Fibroblast of lung (primary cell): ENCODE measurements at regions not wholly inside any gene's neighbourhood (a gene's known extent, or its start where the extent isn't known, plus 50 kb on each side); places are given as distances from the start of the nearest gene placed in this dataset.

ENCODE experiments used
- DNase-seq, 2 donors: peaks; one replicate each; pipeline versions ENCODE4 v3.0.0 to v3.0.0-alpha.2; 2010; ENCODE audit warnings: low read depth in 2 of 2
- H2AFZ ChIP-seq: 2 replicates; pipeline ENCODE4 v1.5.1; 2012; ENCODE audit warnings: low read length, control low read depth, inconsistent platforms
- H3K27ac ChIP-seq: 2 replicates; pipeline ENCODE4 v1.5.1; 2011; ENCODE audit warnings: low read length, control low read depth; ENCODE audit not compliant: insufficient read depth
- H3K27me3 ChIP-seq: 2 replicates; pipeline ENCODE4 v1.5.1; 2011; ENCODE audit warnings: mild to moderate bottlenecking, low read length; ENCODE audit not compliant: control insufficient read depth, insufficient read depth
- H3K36me3 ChIP-seq: 2 replicates; pipeline ENCODE4 v1.5.1; 2011; ENCODE audit warnings: low read length; ENCODE audit not compliant: control insufficient read depth, insufficient read depth
- H3K4me1 ChIP-seq: 2 replicates; pipeline ENCODE4 v1.5.1; 2011; ENCODE audit warnings: low read length; ENCODE audit not compliant: control insufficient read depth, insufficient read depth; ENCODE audit errors: extremely low read depth
- H3K4me2 ChIP-seq: 2 replicates; pipeline ENCODE4 v1.5.1; 2011; ENCODE audit warnings: low read length, control low read depth; ENCODE audit not compliant: insufficient read depth; ENCODE audit errors: extremely low read depth
- H3K4me3 ChIP-seq, 4 experiments: fragments of 200-600 bp in 1 of 4; sonication (generic) in 1 of 4; replicated peaks in 1 of 4; 2 replicates each; pipeline ENCODE4 v1.5.1; 2011 to 2016; ENCODE audit warnings: low read length in 4 of 4, low read depth in 3 of 4, mild to moderate bottlenecking in 3 of 4, control low read depth in 2 of 4, inconsistent platforms in 1 of 4, mixed read lengths in 1 of 4; ENCODE audit not compliant: insufficient read depth in 1 of 4; ENCODE audit errors: control extremely low read depth in 1 of 4
- H3K79me2 ChIP-seq: 2 replicates; pipeline ENCODE4 v1.5.1; 2012; ENCODE audit warnings: mild to moderate bottlenecking, low read length, inconsistent platforms; ENCODE audit not compliant: control insufficient read depth, insufficient read depth
- H3K9ac ChIP-seq: 2 replicates; pipeline ENCODE4 v1.5.1; 2011; ENCODE audit warnings: mild to moderate bottlenecking, low read length, control low read depth; ENCODE audit not compliant: insufficient read depth
- H3K9me3 ChIP-seq: 2 replicates; pipeline ENCODE4 v1.5.1; 2012; ENCODE audit warnings: low read depth, low read length; ENCODE audit not compliant: control insufficient read depth, insufficient read depth
- H4K20me1 ChIP-seq: 2 replicates; pipeline ENCODE4 v1.5.1; 2011; ENCODE audit warnings: low read length; ENCODE audit not compliant: control insufficient read depth, insufficient read depth; ENCODE audit errors: extremely low read depth
- EZH2 ChIP-seq: IDR thresholded peaks from 2 replicates; pipeline ENCODE4 v1.5.1; 2012; ENCODE audit warnings: low read length, control low read depth, mild to moderate bottlenecking; ENCODE audit errors: missing control alignments
- TF ChIP-seq, protein P1 (sequence below), 2 donors: IDR thresholded peaks in 1 of 2; conservative IDR thresholded peaks in 1 of 2; 1 replicate in 1 of 2; 2 replicates in 1 of 2; pipeline ENCODE4 v1.5.1; 2011 to 2012; ENCODE audit warnings: low read length in 2 of 2, control low read depth in 1 of 2, inconsistent platforms in 1 of 2, low read depth in 1 of 2, mild to moderate bottlenecking in 1 of 2

DNA sequence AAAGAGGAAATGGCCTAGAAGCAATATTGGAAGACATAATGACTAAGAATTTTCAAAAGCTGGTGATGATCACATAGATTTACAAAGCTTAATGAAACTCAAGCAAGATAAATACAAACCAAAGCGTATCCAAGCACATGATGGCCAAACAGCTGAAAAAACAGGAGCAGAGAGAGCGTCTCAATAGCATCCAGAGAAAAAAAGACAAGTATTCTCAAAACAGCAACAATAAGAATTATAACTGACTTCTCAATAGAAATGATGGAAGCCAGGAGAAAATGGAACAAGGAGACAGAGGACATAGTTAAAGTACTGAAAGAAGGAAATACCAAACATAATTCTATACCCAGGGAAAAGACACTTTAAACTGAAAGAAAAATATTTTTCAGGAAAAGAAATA, 437.2 kb upstream of the TNP1 start:
- Histone ChIP-seq H3K4me3 (no peak overlapping the region), H4K20me1 (no peaks in the 10 kb centered on the region), H3K27ac (no peak overlapping the region), H3K27me3 (no peaks in the 10 kb centered on the region), H3K4me2 (no peak overlapping the region), H2AFZ (no peak overlapping the region), H3K9ac (no peak overlapping the region), H3K4me1 (no peaks in the 10 kb centered on the region), H3K79me2 (no peaks in the 10 kb centered on the region), H3K36me3 (no peaks in the 10 kb centered on the region), H3K9me3 (no peaks in the 10 kb centered on the region)
- no peak for TF ChIP-seq EZH2
- TF ChIP-seq, protein P1, sequence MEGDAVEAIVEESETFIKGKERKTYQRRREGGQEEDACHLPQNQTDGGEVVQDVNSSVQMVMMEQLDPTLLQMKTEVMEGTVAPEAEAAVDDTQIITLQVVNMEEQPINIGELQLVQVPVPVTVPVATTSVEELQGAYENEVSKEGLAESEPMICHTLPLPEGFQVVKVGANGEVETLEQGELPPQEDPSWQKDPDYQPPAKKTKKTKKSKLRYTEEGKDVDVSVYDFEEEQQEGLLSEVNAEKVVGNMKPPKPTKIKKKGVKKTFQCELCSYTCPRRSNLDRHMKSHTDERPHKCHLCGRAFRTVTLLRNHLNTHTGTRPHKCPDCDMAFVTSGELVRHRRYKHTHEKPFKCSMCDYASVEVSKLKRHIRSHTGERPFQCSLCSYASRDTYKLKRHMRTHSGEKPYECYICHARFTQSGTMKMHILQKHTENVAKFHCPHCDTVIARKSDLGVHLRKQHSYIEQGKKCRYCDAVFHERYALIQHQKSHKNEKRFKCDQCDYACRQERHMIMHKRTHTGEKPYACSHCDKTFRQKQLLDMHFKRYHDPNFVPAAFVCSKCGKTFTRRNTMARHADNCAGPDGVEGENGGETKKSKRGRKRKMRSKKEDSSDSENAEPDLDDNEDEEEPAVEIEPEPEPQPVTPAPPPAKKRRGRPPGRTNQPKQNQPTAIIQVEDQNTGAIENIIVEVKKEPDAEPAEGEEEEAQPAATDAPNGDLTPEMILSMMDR (conservative IDR thresholded peaks at IDR 0.05 in 1 of 2, IDR thresholded peaks at IDR 0.05 in 1 of 2; ENCODE audit: low read depth in 1 of 2, low read length in 2 of 2) = no peak
- no peak for DNase-seq

DNA sequence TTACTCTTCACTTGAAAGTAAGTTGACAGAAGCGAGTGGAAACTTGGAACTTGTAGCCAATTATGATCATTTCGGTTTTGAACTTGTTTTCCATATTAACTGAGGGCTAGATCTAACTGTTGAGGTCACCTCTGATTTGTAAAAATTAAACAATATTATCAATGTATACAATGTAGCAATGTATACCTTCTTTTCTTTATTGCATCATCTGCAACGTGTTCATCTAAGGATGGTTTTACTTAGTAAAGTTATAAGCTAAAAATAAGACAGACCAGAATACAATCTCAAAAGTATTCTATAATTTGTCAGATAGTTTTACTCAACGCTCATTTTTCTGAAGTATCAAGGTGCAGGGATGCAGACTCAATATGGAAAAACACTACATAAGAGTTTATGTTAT, 435.0 kb upstream of the TNP1 start:
- no peaks in the 10 kb centered on the region for H3K36me3 ChIP-seq
- H3K4me2 ChIP-seq = no peak overlapping the region
- no peak overlapping the region for H3K27ac ChIP-seq
- no peaks in the 10 kb centered on the region for H3K79me2 ChIP-seq
- no peak overlapping the region for H3K9ac ChIP-seq
- H3K27me3 ChIP-seq = no peaks in the 10 kb centered on the region
- H4K20me1 ChIP-seq = no peaks in the 10 kb centered on the region
- DNase-seq = no peak
- no peak for TF ChIP-seq EZH2
- TF ChIP-seq, protein P1 (conservative IDR thresholded peaks at IDR 0.05 in 1 of 2, IDR thresholded peaks at IDR 0.05 in 1 of 2; ENCODE audit: low read depth in 1 of 2, low read length in 2 of 2) = no peak
- H3K4me3 ChIP-seq = no peak overlapping the region
- no peak overlapping the region for H2AFZ ChIP-seq
- no peaks in the 10 kb centered on the region for H3K4me1 ChIP-seq
- H3K9me3 ChIP-seq = no peaks in the 10 kb centered on the region

DNA sequence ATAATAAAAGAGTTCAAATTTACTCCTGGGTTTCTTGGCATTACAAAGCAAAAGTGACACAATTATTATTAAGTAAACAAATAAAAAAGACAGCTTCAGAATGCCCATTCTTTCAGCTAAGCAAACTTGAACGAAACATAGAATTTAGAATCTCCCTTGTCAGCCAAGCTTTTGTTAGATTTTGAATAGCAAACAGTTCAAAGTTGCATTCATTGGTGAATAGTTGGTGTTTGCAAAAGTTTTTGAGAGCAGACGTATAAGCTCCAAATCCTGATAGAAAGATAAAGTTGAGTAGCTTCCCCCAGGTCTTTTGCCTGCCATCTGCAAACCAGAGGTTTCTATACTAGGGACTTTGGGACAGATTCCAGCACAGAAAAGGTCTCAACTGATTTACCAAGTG, 434.3 kb upstream of the TNP1 start:
- Histone ChIP-seq H3K36me3 (no peaks in the 10 kb centered on the region), H3K27ac (no peak overlapping the region), H2AFZ (no peak overlapping the region), H3K4me1 (peaks cover 4% of the 10 kb centered on the region), H3K4me2 (no peak overlapping the region), H3K4me3 (no peak overlapping the region), H3K27me3 (no peaks in the 10 kb centered on the region), H3K9me3 (no peaks in the 10 kb centered on the region), H4K20me1 (no peaks in the 10 kb centered on the region), H3K9ac (no peak overlapping the region), H3K79me2 (no peaks in the 10 kb centered on the region)
- TF ChIP-seq, protein P1 (conservative IDR thresholded peaks at IDR 0.05 in 1 of 2, IDR thresholded peaks at IDR 0.05 in 1 of 2; ENCODE audit: low read depth in 1 of 2, low read length in 2 of 2) = no peak
- TF ChIP-seq EZH2 = no peak
- DNase-seq = no peak
